Esophagus mucosa (tissue), 1 donor: ENCODE measurements at regions not wholly inside any gene's neighbourhood (a gene's known extent, or its start where the extent isn't known, plus 50 kb on each side); places are given as distances from the start of the nearest gene placed in this dataset.

Experiments
- ATAC-seq: fragments of 200-7000 bp; cut with Tn5 transposase; one replicate; pipeline ENCODE4 v1.9.1; 2020
- donor health status: DM: yes; HTN: yes; CAD: no.

- peak; percentile 83 for ATAC-seq
These were observed 52.0 kb upstream of the RNU6-8 start for GRCh38 chr14:32254952-32255679.

- ATAC-seq = no peak
These were observed 52.7 kb upstream of the RNU6-8 start for GRCh38 chr14:32255789-32256188.

GRCh38 chr14:32256576-32256975, 53.5 kb upstream of the RNU6-8 start:
- ATAC-seq = no peak

GRCh38 chr14:32258336-32258993, 55.4 kb upstream of the RNU6-8 start:
- no peak for ATAC-seq

GRCh38 chr14:32259368-32260013, 56.4 kb upstream of the RNU6-8 start:
- ATAC-seq = peak; percentile 63

GRCh38 chr14:32263939-32264567, 61.0 kb upstream of the RNU6-8 start:
- ATAC-seq = no peak

GRCh38 chr14:32265584-32265983, 62.5 kb upstream of the RNU6-8 start:
- ATAC-seq = no peak

GRCh38 chr14:32277998-32278397, 51.1 kb upstream of the AKAP6 start:
- ATAC-seq = no peak
